HG03460 (cell line): ENCODE measurements at regions not wholly inside any gene's neighbourhood (a gene's known extent, or its start where the extent isn't known, plus 50 kb on each side); places are given as distances from the start of the nearest gene placed in this dataset.

Experiments used
- ATAC-seq: cut with Tn5 transposase; IDR thresholded peaks from one replicate; pipeline ENCODE4 v1.9.1; 2021; ENCODE audit not compliant: unreplicated experiment

- no peak for ATAC-seq
Measured at GRCh38 chr9:134214386-134214765, 50.0 kb upstream of the RNU6ATAC start.

GRCh38 chr9:134214766-134215419 lies 50.5 kb upstream of the RNU6ATAC start:
- no peak for ATAC-seq

GRCh38 chr9:134215420-134215698 lies 51.0 kb upstream of the RNU6ATAC start:
- no peak for ATAC-seq

DNA sequence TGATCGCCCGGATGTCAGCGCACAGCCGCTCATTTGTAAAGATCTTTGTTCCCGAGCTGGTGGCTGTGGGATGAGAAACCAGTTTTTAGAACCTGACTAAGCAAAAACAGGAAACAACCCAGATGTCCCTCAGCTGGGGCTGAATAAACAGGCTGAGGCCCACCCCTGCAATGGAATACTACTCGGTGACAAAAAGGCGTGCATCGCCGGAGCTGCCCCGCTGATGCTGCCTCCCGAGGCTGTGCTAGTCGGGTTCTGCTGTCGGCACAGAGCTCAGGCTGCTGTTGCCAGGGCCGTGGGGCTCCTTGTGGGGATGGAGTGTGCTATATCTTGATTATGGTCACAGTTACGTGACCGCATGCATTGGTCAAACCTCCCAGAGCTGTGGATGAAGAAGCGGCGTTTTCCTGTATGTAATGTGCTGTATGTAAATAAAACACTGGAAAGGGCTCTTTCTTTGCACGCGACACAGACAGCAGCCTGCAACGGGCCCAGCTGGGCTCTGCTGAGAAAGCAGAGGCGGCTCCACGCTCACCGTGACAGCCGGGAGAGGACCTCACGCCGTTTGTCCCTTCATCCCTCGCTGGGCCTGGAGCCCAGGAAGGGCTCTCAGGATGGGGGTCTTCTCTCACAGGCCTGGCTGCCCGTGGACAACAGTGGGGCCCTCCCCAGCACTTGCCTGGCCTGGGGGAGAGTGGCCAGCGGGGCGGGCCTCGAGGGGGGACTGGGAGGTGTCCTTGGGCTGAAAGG lies 51.5 kb upstream of the RNU6ATAC start:
- ATAC-seq, result no peak

GRCh38 chr9:134216449-134216951 lies 52.1 kb upstream of the RNU6ATAC start:
- ATAC-seq, result no peak

DNA sequence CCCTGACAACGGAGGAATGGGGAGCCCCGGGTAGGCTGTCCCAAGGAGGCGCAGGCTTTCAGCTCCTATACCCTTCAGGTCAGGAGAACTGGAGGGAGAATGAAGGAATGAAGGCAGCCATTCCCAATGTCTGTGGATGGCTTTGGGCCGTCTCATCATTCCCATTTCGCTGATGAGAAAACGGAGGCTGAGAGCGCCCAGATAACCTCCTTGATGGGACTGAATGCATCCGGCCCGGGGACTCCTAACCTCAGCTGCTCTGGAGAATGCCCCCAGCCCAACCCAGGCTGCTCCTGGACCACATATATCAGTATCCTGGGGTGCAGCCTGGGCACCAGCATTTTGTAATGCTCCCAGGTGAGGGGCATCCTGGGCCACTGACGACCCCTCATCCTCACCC lies 52.6 kb upstream of the RNU6ATAC start:
- ATAC-seq, result no peak

DNA sequence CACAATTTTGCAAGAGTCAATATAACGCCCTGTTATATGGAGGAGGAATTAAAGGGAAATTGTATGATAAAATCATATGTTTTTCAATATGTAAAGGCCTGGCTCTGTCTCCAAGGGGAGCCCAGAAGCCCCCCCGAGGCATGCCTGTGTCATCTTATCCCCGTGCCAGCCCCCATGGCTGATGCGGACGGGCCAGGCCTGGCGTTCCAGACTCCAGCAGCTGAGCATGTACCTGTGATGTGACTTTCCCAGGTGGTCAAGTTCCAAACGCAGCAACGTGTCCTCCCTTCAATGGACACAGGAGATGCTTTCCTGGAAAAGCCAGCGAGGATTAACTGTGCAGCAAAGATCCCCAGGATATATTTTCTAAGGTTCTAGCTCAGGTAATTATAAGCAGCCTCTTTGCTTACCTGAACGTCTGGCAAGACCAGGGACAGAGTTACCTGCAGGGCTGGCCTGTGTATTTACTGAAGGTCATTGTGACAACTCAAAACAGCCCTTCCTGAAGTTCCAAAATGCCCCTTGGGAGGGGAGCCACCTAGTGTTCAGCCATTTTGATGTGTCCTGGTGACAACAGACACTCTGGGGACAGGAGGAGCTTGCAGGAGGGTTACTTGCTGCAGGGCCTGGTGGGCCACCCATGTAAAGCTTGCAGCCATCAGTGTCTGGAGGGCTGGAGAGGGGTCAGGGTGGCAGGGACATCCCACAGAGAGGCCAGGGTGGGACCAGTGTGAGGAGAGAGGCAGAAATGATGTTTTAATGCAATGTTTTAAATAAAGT lies 53.3 kb upstream of the RNU6ATAC start:
- ATAC-seq, result no peak

- ATAC-seq, result no peak
Measured at GRCh38 chr9:134218230-134218629, 53.9 kb upstream of the RNU6ATAC start.

DNA sequence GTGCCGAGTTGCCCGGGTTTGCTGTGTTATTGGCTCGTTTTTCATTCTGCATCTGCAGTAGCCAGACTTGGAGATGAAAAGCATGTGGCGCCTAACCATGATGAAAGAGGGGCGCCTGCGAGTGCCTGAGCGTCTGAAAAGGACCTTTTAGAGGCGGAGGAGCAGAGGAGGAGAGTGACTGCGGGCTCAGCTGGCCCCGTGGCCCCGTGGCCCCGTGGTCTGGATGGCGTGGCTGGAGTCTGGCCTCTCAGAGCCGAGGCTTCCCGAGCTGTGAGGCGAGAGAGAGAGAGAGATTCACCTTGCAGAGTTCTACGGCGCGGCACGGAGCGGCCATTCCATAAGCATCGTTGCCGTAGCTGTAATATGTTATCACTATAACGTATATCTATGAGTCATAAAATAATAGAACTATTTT lies 55.3 kb upstream of the RNU6ATAC start:
- ATAC-seq, result no peak

DNA sequence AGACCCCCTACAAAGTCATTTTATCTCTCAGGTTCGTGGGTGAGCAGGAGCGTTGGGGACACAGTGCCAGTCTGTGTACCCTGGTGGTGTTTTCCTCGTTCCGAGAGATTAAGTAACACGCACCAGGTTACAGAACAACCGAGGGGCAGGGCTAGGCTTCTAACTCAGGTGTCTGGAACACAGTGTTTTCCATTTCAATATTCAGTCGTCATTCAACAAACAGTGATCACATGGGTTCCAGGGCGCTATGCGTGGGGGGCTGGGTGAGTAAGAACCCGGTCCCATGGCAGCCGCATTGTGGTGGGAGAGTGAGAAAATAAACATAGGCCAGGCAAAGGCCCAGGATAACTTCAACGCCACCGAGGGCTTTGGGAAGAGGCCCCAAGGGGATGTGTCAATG lies 55.9 kb upstream of the RNU6ATAC start:
- no peak for ATAC-seq

DNA sequence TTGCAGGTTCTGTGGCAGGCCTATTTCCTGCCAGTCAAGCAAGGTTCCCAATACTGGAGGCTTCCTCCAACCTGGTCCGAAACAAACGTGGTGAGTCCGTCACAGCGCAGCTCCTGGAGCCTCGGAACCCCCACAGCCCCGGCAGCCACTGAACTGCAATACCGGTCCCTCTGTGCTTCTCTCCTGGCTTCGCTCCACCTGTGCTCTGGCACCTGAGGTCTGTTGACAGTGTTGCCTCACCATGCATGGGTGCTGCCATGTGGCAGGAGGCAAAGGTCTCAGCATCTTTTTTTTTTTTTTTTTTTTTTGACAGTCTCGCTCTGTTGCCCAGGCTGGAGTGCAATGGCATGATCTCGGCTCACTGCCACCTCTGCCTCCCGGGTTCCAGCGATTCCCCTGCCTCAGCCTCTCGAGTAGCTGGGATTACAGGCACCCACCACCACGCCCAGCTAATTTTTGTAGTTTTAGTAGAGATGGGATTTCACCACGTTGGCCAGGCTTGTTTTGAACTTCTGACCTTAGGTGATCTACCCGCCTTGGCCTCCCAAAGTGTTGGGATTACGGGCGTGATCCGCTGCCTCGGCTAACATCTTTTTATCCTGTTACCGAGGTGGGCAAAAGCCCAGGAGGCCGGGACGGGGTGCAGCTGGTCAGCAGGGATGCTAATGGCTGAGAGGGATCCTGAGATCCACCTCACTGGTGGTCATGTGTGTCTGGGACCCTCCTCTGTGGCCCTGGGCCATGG lies 57.1 kb upstream of the RNU6ATAC start:
- no peak for ATAC-seq

- ATAC-seq, result no peak
Measured at GRCh38 chr9:134222018-134222573, 57.7 kb upstream of the RNU6ATAC start.

DNA sequence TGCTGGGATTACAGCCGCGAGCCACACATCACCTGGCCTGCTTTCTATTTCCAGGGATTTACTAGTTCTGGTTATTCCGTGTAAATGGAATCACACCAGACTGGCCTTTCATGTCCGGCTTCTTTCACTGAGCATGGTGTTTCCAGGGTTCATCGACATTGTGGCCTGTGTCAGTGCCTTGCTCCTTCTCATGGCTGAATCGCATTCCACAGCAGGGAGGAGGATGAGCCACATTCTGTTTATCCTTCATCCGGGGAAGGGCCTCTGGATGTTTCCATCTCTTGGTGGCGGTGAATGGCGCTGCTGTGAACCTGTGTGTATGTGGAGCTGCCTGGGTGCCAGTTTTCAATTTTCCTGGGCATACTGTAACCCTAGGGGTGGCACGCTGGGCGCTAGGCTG lies 58.7 kb upstream of the RNU6ATAC start:
- ATAC-seq, result no peak

GRCh38 chr9:134223591-134224122 lies 59.3 kb upstream of the RNU6ATAC start:
- no peak for ATAC-seq

DNA sequence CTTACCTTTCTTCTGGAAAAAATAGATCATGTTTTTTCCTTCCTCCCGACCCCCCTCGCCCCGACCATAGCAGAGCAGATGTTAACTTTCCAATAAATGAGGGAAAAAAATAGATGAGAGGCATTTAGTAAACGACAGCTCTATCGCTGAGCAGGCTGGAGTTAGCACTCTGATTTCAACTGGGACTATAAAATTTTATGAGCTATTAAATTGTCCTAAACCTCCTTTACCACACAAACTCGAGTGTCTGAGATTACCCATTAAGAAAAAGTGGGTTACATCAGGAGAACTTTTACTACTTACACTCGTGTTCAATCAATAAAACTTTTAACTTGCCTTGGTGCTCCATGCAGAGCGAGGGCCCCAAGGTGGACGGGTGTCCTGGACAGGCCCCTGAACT lies 59.8 kb upstream of the RNU6ATAC start:
- no peak for ATAC-seq

GRCh38 chr9:134224567-134225093 lies 60.3 kb upstream of the RNU6ATAC start:
- no peak for ATAC-seq

GRCh38 chr9:134225186-134225585 lies 60.8 kb upstream of the RNU6ATAC start:
- no peak for ATAC-seq

- ATAC-seq, result no peak
Measured at GRCh38 chr9:134225816-134226215, 61.5 kb upstream of the RNU6ATAC start.

- no peak for ATAC-seq
Measured at GRCh38 chr9:134226221-134226930, 62.0 kb upstream of the RNU6ATAC start.
